Ectodermal cell (in vitro differentiated cells): ENCODE measurements at regions not wholly inside any gene's neighbourhood (a gene's known extent, or its start where the extent isn't known, plus 50 kb on each side); places are given as distances from the start of the nearest gene placed in this dataset.
A peak's percentile ranks its signal among the peaks of the same experiment; 100 is the strongest.

Source experiments
- H3K27ac ChIP-seq: 2 replicates; pipeline ENCODE4 v1.7.0; 2013; ENCODE audit warnings: mild to moderate bottlenecking, low read depth, low read length; ENCODE audit not compliant: insufficient read depth, poor library complexity, severe bottlenecking
- H3K27me3 ChIP-seq: 2 replicates; pipeline ENCODE4 v1.7.0; 2013; ENCODE audit warnings: mild to moderate bottlenecking, low read length; ENCODE audit not compliant: insufficient read depth, control insufficient read depth, poor library complexity, severe bottlenecking
- H3K36me3 ChIP-seq: one replicate; pipeline ENCODE4 v1.7.0; 2013; ENCODE audit warnings: low read length; ENCODE audit not compliant: control insufficient read depth, insufficient read depth
- H3K4me1 ChIP-seq: one replicate; pipeline ENCODE4 v1.7.0; 2013; ENCODE audit warnings: low read length; ENCODE audit not compliant: control insufficient read depth, insufficient read depth
- H3K4me3 ChIP-seq: 2 replicates; pipeline ENCODE4 v1.7.0; 2013; ENCODE audit warnings: low read depth, low read length, control low read depth; ENCODE audit not compliant: insufficient read depth
- H3K9me3 ChIP-seq: 2 replicates; pipeline ENCODE4 v1.7.0; 2013; ENCODE audit warnings: mild to moderate bottlenecking, low read length, moderate library complexity; ENCODE audit not compliant: control insufficient read depth
- whole genome bisulfite sequencing, 2 experiments: methylation state at CpG; one replicate each; pipeline ENCODE4 v1.1.7; 2013; ENCODE audit warnings: missing lambda C conversion rate in 2 of 2; 5-methylcytosine and 5-hydroxymethylcytosine counted together

- Histone ChIP-seq H3K4me1 (peaks cover 3% of the 10 kb centered on the region), H3K36me3 (no peaks in the 10 kb centered on the region), H3K9me3 (no peaks in the 10 kb centered on the region), H3K27me3 (no peaks in the 10 kb centered on the region), H3K4me3 (no peak overlapping the region), H3K27ac (no peak overlapping the region)
Measured at GRCh38 chr18:31213641-31214040, 51.0 kb upstream of the DSC1 start.

DNA sequence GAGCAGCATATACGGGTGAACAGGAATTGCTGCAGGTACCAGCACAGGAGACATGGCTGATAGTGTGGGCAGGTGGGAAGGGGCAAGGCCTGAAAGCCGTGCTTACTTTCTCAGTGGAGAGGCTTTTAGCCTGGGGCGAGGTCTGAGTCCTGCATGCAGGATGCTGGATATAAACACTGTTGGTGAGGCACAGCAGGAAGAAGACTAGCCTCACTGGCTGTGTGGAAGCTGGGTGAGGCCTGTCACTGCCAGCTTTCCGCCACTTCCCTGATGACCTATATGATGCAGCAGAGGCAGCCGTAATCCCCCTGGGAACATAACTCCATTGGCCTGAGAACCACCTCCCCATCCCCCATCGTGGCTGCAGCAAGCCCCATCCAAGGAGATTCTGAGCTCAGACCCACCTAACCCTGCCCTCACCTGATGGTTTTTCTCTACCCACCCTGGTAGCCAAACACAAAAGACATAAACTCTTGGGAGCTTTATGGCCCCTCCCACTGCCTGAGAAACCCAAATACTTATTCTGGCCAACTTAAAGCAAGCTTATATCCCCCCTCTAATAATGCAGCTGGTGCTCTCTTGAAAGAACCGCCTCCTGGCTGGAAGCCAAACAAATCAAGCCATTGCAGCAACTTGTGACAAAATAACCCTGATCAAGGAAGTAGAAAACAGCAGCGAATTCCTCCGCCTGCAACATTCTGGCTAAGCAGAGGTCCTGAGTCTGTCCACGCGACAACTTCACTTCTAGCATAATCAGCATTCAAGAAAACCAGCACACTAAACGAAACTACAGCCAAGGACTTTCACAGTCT is 54.6 kb upstream of the DSC1 start:
- Histone ChIP-seq H3K9me3 (no peaks in the 10 kb centered on the region), H3K36me3 (no peaks in the 10 kb centered on the region), H3K27ac (no peak overlapping the region), H3K4me1 (peaks cover 3% of the 10 kb centered on the region), H3K27me3 (no peaks in the 10 kb centered on the region), H3K4me3 (no peak overlapping the region)
- 88% methylated on average over 12 of the region's 12 CpGs for WGBS, 2 experiments

DNA sequence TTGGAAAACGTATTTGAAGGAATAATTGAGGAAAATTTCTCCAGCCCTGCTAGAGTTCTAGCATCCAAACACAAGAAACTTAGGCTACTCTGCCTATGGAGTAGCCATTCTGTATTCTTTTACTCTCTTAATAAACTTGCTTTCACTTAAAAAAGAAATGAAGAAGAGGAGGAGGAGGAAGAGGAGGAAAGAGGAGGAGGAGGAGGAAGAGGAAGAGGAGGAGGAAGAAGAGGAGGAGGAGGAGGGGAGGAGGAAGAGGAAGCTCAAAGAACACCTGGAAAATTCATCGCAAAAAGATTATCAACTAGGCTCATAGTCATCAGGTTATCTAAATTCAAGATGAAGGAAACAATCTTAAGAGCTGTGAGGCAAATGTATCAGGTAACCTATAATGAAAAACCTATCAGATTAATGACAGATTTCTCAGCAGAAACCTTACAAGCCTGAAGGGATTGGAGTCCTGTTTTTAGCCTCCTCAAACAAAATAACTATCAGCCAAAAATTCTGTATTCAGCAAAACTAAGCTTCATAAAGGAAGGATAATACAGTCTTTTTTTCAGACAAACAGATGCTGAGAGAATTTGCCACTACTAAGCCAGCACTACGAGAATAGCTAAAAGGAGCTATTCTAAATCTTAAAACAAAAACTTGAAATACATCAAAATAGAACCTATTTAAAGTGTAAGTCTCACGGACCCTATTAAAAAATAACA is 56.2 kb upstream of the DSC1 start:
- no peaks in the 10 kb centered on the region for H3K27me3 ChIP-seq
- H3K4me3 ChIP-seq = no peak overlapping the region
- 91 to 95% methylated on average over 2 to 3 of the region's 4 CpGs for WGBS, 2 experiments
- no peaks in the 10 kb centered on the region for H3K36me3 ChIP-seq
- H3K27ac ChIP-seq = no peak overlapping the region
- peaks cover 3% of the 10 kb centered on the region for H3K4me1 ChIP-seq
- H3K9me3 ChIP-seq = no peaks in the 10 kb centered on the region

- peaks cover 3% of the 10 kb centered on the region for H3K4me1 ChIP-seq
- 100% methylated on average over 1 to 2 of the region's 2 CpGs for WGBS, 2 experiments
- no peaks in the 10 kb centered on the region for H3K9me3 ChIP-seq
- no peak overlapping the region for H3K4me3 ChIP-seq
- H3K27ac ChIP-seq = no peak overlapping the region
- no peaks in the 10 kb centered on the region for H3K36me3 ChIP-seq
- no peaks in the 10 kb centered on the region for H3K27me3 ChIP-seq
Measured at GRCh38 chr18:31219395-31219794, 56.7 kb upstream of the DSC1 start.

DNA sequence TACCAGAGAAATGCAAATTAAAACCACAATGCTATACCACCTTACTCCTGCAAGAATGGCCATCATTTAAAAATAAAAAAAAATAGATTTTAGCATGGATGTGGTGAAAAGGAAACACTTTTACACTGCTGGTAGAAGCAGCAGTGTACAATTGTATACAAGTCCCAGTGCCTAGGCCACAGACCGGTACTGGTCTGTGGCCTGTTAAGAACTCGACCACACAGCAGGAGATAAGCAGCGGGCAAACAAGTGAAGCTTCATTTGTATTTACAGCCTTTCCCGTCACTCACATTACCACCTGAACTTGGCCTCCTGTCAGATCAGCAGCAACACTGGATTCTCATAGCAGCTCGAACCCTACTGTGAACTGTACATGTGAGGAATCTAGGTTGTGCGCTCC is 60.7 kb upstream of the DSC1 start:
- peaks cover 13% of the 10 kb centered on the region for H3K4me1 ChIP-seq
- WGBS, 2 experiments = 85 to 96% methylated on average over 6 of the region's 6 CpGs
- no peaks in the 10 kb centered on the region for H3K9me3 ChIP-seq
- no peak overlapping the region for H3K4me3 ChIP-seq
- H3K27ac ChIP-seq = no peak overlapping the region
- H3K27me3 ChIP-seq = no peaks in the 10 kb centered on the region
- no peaks in the 10 kb centered on the region for H3K36me3 ChIP-seq

DNA sequence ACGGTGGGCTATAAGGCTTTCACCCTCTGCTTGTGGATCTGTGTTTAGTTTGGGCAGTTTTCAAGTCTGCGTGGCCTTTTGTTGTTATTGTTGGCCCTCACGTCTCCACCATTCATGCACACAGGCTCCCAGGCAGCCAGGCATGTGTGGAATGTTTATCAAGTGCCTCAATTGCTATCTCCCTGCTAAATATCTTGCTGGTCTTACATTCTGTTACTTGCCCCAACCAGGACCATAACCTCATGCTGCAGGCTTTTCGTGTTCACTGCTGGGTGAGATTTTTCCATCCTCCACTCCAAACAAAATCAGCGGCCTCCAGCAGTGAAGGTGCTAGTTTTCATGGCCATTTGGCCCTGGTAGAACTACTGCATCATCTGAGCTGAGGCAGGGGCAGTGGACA is 63.0 kb upstream of the DSC1 start:
- no peaks in the 10 kb centered on the region for H3K9me3 ChIP-seq
- no peaks in the 10 kb centered on the region for H3K36me3 ChIP-seq
- 21 to 23% methylated on average over 5 of the region's 5 CpGs for WGBS, 2 experiments
- no peak overlapping the region for H3K4me3 ChIP-seq
- peak overlapping the region; percentile 93 for H3K27ac ChIP-seq
- H3K4me1 ChIP-seq = peaks cover 13% of the 10 kb centered on the region
- H3K27me3 ChIP-seq = no peaks in the 10 kb centered on the region

DNA sequence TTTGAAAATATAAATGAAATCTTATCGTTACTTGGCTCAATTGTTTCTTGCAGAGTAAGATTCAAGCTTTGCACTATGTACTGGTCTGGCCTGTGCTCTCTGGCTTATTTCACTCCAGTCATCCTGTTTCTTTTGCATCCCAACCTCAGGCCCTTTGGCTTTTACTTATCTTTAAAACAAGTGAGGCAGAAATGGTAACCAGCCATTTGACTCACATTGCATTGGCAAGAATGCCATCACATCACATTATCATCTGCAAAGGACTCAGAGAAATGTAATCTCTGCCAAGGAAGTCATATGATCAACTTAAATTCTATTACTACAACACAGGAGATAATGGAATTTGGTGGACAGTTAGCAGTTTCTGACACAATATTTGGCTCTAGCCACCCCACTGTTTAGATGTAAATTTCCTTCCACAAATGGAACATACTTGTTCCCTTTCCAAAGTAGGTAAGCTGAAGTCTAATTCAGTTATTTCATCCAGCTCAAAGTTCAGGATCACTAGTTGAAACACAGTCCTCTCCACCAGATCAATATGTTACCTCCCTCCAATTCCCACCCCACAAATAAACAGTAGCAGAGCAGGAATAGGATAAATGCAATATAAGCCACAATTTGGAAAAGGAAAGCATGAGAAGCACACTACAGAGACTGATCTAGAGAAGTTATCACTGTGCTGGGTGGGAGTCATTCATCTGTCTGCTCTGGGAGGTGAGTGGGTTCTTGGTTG is 65.0 kb upstream of the DSC1 start:
- H3K4me1 ChIP-seq = peaks cover 13% of the 10 kb centered on the region
- WGBS, 2 experiments = 100% methylated on average over 1 of the region's 1 CpG

GRCh38 chr18:31229829-31230228 is 67.2 kb upstream of the DSC1 start:
- H3K4me3 ChIP-seq = no peak overlapping the region
- H3K36me3 ChIP-seq = no peaks in the 10 kb centered on the region
- no peak overlapping the region for H3K27ac ChIP-seq
- H3K4me1 ChIP-seq = peaks cover 13% of the 10 kb centered on the region
- no peaks in the 10 kb centered on the region for H3K9me3 ChIP-seq
- no peaks in the 10 kb centered on the region for H3K27me3 ChIP-seq
- 50 to 100% methylated on average over 1 to 2 of the region's 2 CpGs for WGBS, 2 experiments

More for the DNA sequence above, 65.0 kb upstream of the DSC1 start:
- no peaks in the 10 kb centered on the region for H3K27me3 ChIP-seq
- H3K9me3 ChIP-seq = no peaks in the 10 kb centered on the region
- H3K4me3 ChIP-seq = no peak overlapping the region
- H3K36me3 ChIP-seq = no peaks in the 10 kb centered on the region
- H3K27ac ChIP-seq = no peak overlapping the region

DNA sequence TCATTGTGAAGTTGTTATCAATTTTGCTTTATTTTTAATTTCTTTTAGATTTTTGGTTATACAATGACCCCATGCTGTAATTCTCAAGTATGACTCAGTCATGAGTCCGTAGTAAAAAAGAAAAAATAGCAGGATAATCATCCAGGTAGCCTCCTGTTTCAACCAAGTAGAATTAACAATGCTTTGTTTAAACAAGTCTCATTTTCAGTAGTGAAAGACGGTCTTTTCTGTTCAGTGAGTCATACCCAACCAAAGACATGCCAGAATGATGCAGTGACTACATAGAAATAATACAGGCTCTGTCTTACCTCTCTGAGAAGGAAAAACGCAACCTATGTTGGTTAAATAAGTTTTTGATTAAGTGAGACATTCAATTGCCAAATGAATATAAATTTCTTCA is 67.8 kb upstream of the DSC1 start:
- H3K27ac ChIP-seq = no peak overlapping the region
- H3K36me3 ChIP-seq = no peaks in the 10 kb centered on the region
- peaks cover 8% of the 10 kb centered on the region for H3K4me1 ChIP-seq
- H3K9me3 ChIP-seq = no peaks in the 10 kb centered on the region
- H3K27me3 ChIP-seq = no peaks in the 10 kb centered on the region
- no peak overlapping the region for H3K4me3 ChIP-seq
- 33% methylated on average over 3 of the region's 3 CpGs for WGBS, 2 experiments

GRCh38 chr18:31232013-31232412 is 69.4 kb upstream of the DSC1 start:
- 90 to 95% methylated on average over 3 to 4 of the region's 5 CpGs for WGBS, 2 experiments
- H3K36me3 ChIP-seq = no peaks in the 10 kb centered on the region

More at GRCh38 chr18:31232013-31232412, 69.4 kb upstream of the DSC1 start:
- H3K27me3 ChIP-seq = no peaks in the 10 kb centered on the region
- H3K9me3 ChIP-seq = no peaks in the 10 kb centered on the region
- H3K27ac ChIP-seq = no peak overlapping the region
- H3K4me3 ChIP-seq = no peak overlapping the region
- H3K4me1 ChIP-seq = no peaks in the 10 kb centered on the region
